Sigmoid colon (tissue), 6 donors: ENCODE measurements at regions not wholly inside any gene's neighbourhood (a gene's known extent, or its start where the extent isn't known, plus 50 kb on each side); places are given as distances from the start of the nearest gene placed in this dataset.

Source experiments
- DNase-seq: peaks from one replicate; pipeline ENCODE4 v3.0.0-alpha.2; 2019
- H3K27ac ChIP-seq, 4 donors: fragments of 200-600 bp; sonication (generic); one replicate each; pipeline ENCODE4 v1.5.1; 2016 to 2019; ENCODE audit warnings: mild to moderate bottlenecking in 1 of 4
- H3K27me3 ChIP-seq, 3 donors: fragments of 200-600 bp; sonication (generic); one replicate each; pipeline ENCODE4 v1.5.1; 2019; ENCODE audit warnings: mild to moderate bottlenecking in 1 of 3
- H3K36me3 ChIP-seq, 4 donors: fragments of 200-600 bp; sonication (generic); one replicate each; pipeline ENCODE4 v1.5.1; 2016 to 2019
- H3K4me1 ChIP-seq, 4 donors: fragments of 200-600 bp; sonication (generic); one replicate each; pipeline ENCODE4 v1.5.1; 2017 to 2019
- H3K4me3 ChIP-seq, 4 donors: fragments of 200-600 bp; sonication (generic); one replicate each; pipeline ENCODE4 v1.5.1; 2017 to 2019; ENCODE audit warnings: mild to moderate bottlenecking in 2 of 4, moderate library complexity in 1 of 4
- H3K9me3 ChIP-seq, 4 donors: fragments of 200-600 bp in 3 of 4; sonication (generic) in 3 of 4; one replicate each; pipeline versions ENCODE4 v1.5.1 to v1.6.1; 2013 to 2019
- CTCF ChIP-seq, 4 experiments: fragments of 450-650 bp in 3 of 4; fragments of 200-600 bp in 1 of 4; IDR thresholded peaks; one replicate each; pipeline ENCODE4 v1.5.1; 2016 to 2019; ENCODE audit warnings: antibody characterized with exemption in 4 of 4, mild to moderate bottlenecking in 3 of 4, moderate library complexity in 2 of 4
- EP300 ChIP-seq, 4 donors: sonication (generic); formaldehyde crosslinking; IDR thresholded peaks; one replicate each; pipeline ENCODE4 v1.6.1; 2017; ENCODE audit warnings: antibody characterized with exemption in 4 of 4
- POLR2A ChIP-seq, 2 donors: fragments of 450-650 bp; IDR thresholded peaks; one replicate each; pipeline ENCODE4 v1.6.1; 2016; ENCODE audit warnings: antibody characterized with exemption in 2 of 2, mild to moderate bottlenecking in 2 of 2, moderate library complexity in 2 of 2
- POLR2AphosphoS5 ChIP-seq, 4 donors: sonication (generic); formaldehyde crosslinking; IDR thresholded peaks; one replicate each; pipeline ENCODE4 v1.6.1; 2017; ENCODE audit warnings: antibody characterized with exemption in 4 of 4
- WGBS, 2 donors: extraction: QIAGEN DNeasy Blood & Tissue Kit; methylation state at CpG; one replicate each; pipeline ENCODE4 v1.1.7; 2013; 5-methylcytosine and 5-hydroxymethylcytosine counted together
- intact Hi-C: fragments of 100-400 bp; cut with DNase I; formaldehyde crosslinking; loops from one replicate; pipeline ENCODE4 v1.15.1; 2023
- donor health status: healthy with polysubstance abuse.
- donor health status: healthy.

- no peak for DNase-seq
- Histone ChIP-seq H3K36me3 (no peaks in the 10 kb centered on the region), H3K27ac (no peak overlapping the region), H3K9me3 (no peaks in the 10 kb centered on the region), H3K4me3 (no peak overlapping the region), H3K4me1 (no peaks in the 10 kb centered on the region), H3K27me3 (no peaks in the 10 kb centered on the region)
- intact Hi-C loops, result loop anchor here (5.0 kb wide), 1 partner anchor 781 kb away; no protein-coding TSS in a partner anchor
- TF ChIP-seq EP300 (IDR thresholded peaks at IDR 0.05) (no peak), POLR2AphosphoS5 (IDR thresholded peaks at IDR 0.05) (no peak), CTCF (IDR thresholded peaks at IDR 0.05) (no peak), POLR2A (IDR thresholded peaks at IDR 0.05) (no peak)
- 52 to 89% methylated on average over 1 of the region's 1 CpG for WGBS, 2 donors
Measured at GRCh38 chr4:175561696-175562095, 250.4 kb downstream of the GPM6A start.

- H3K36me3 ChIP-seq, result no peaks in the 10 kb centered on the region
- DNase-seq, result no peak
- intact Hi-C loops, result loop anchor here (5.0 kb wide), 1 partner anchor 780 kb away; no protein-coding TSS in a partner anchor
- no peaks in the 10 kb centered on the region for H3K4me1 ChIP-seq
- no peak overlapping the region for H3K27ac ChIP-seq
- no peaks in the 10 kb centered on the region for H3K27me3 ChIP-seq
- no peak for TF ChIP-seq EP300 (IDR thresholded peaks at IDR 0.05)
- no peak for TF ChIP-seq POLR2A (IDR thresholded peaks at IDR 0.05)
- TF ChIP-seq CTCF (IDR thresholded peaks at IDR 0.05), result no peak
- no peak for TF ChIP-seq POLR2AphosphoS5 (IDR thresholded peaks at IDR 0.05)
- 45 to 46% methylated on average over 2 of the region's 2 CpGs for WGBS, 2 donors
- no peak overlapping the region for H3K4me3 ChIP-seq
- H3K9me3 ChIP-seq, result no peaks in the 10 kb centered on the region
Measured at GRCh38 chr4:175562111-175562510, 250.0 kb downstream of the GPM6A start.

- intact Hi-C loops, result loop anchor here (5.0 kb wide), 1 partner anchor 780 kb away; no protein-coding TSS in a partner anchor
Measured at GRCh38 chr4:175562542-175562941, 249.5 kb downstream of the GPM6A start.

More at GRCh38 chr4:175562542-175562941, 249.5 kb downstream of the GPM6A start:
- no peaks in the 10 kb centered on the region for H3K36me3 ChIP-seq
- TF ChIP-seq POLR2AphosphoS5 (IDR thresholded peaks at IDR 0.05) (no peak), EP300 (IDR thresholded peaks at IDR 0.05) (no peak), CTCF (IDR thresholded peaks at IDR 0.05) (no peak), POLR2A (IDR thresholded peaks at IDR 0.05) (no peak)
- DNase-seq, result no peak
- no peaks in the 10 kb centered on the region for H3K4me1 ChIP-seq
- 87 to 92% methylated on average over 4 of the region's 4 CpGs for WGBS, 2 donors
- no peaks in the 10 kb centered on the region for H3K27me3 ChIP-seq
- H3K9me3 ChIP-seq, result no peaks in the 10 kb centered on the region
- H3K27ac ChIP-seq, result no peak overlapping the region
- no peak overlapping the region for H3K4me3 ChIP-seq
